Neural cell (in vitro differentiated cells): ENCODE measurements at regions not wholly inside any gene's neighbourhood (a gene's known extent, or its start where the extent isn't known, plus 50 kb on each side); places are given as distances from the start of the nearest gene placed in this dataset.

ENCODE experiments used
- EP300 ChIP-seq: fragments of 450-650 bp; conservative IDR thresholded peaks from 2 replicates; pipeline ENCODE4 v1.6.1; 2014; ENCODE audit warnings: antibody characterized with exemption, mild to moderate bottlenecking, moderate library complexity; ENCODE audit not compliant: poor library complexity, severe bottlenecking
- EZH2 ChIP-seq: fragments of 200-600, 300-800 bp; shearing (Covaris generic), sonication (generic); IDR thresholded peaks from 2 replicates; pipeline ENCODE4 v1.6.1; 2014; ENCODE audit warnings: antibody characterized with exemption, low read length, borderline replicate concordance, mild to moderate bottlenecking; ENCODE audit not compliant: insufficient read depth, poor library complexity, severe bottlenecking
- MXI1 ChIP-seq: fragments of 450-650 bp; conservative IDR thresholded peaks from 2 replicates; pipeline ENCODE4 v1.6.1; 2014; ENCODE audit warnings: antibody characterized with exemption, mild to moderate bottlenecking; ENCODE audit not compliant: poor library complexity, severe bottlenecking
- POLR2AphosphoS5 ChIP-seq: IDR thresholded peaks from 2 replicates; pipeline ENCODE4 v1.6.1; 2012
- RAD21 ChIP-seq: fragments of 450-650 bp; conservative IDR thresholded peaks from 2 replicates; pipeline ENCODE4 v1.6.1; 2014; ENCODE audit warnings: antibody characterized with exemption, mild to moderate bottlenecking, moderate library complexity
- SMC3 ChIP-seq: fragments of 450-650 bp; conservative IDR thresholded peaks from 2 replicates; pipeline ENCODE4 v1.6.1; 2014; ENCODE audit warnings: antibody characterized with exemption, mild to moderate bottlenecking, moderate library complexity; ENCODE audit not compliant: poor library complexity
- TAF1 ChIP-seq: IDR thresholded peaks from 2 replicates; pipeline ENCODE4 v1.6.1; 2012; ENCODE audit warnings: low read depth
- TF ChIP-seq, protein P1 (sequence below): fragments of 450-650 bp; IDR thresholded peaks from 2 replicates; pipeline ENCODE4 v1.5.1; 2014; ENCODE audit warnings: antibody characterized with exemption, mild to moderate bottlenecking, moderate library complexity; ENCODE audit not compliant: poor library complexity, severe bottlenecking
- TF ChIP-seq, protein P2 (sequence below): IDR thresholded peaks from 2 replicates; pipeline ENCODE4 v1.6.1; 2012; ENCODE audit warnings: borderline replicate concordance

- no peak for TF ChIP-seq POLR2AphosphoS5
- TF ChIP-seq, protein P1, sequence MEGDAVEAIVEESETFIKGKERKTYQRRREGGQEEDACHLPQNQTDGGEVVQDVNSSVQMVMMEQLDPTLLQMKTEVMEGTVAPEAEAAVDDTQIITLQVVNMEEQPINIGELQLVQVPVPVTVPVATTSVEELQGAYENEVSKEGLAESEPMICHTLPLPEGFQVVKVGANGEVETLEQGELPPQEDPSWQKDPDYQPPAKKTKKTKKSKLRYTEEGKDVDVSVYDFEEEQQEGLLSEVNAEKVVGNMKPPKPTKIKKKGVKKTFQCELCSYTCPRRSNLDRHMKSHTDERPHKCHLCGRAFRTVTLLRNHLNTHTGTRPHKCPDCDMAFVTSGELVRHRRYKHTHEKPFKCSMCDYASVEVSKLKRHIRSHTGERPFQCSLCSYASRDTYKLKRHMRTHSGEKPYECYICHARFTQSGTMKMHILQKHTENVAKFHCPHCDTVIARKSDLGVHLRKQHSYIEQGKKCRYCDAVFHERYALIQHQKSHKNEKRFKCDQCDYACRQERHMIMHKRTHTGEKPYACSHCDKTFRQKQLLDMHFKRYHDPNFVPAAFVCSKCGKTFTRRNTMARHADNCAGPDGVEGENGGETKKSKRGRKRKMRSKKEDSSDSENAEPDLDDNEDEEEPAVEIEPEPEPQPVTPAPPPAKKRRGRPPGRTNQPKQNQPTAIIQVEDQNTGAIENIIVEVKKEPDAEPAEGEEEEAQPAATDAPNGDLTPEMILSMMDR, result no peak
- TF ChIP-seq, protein P2, sequence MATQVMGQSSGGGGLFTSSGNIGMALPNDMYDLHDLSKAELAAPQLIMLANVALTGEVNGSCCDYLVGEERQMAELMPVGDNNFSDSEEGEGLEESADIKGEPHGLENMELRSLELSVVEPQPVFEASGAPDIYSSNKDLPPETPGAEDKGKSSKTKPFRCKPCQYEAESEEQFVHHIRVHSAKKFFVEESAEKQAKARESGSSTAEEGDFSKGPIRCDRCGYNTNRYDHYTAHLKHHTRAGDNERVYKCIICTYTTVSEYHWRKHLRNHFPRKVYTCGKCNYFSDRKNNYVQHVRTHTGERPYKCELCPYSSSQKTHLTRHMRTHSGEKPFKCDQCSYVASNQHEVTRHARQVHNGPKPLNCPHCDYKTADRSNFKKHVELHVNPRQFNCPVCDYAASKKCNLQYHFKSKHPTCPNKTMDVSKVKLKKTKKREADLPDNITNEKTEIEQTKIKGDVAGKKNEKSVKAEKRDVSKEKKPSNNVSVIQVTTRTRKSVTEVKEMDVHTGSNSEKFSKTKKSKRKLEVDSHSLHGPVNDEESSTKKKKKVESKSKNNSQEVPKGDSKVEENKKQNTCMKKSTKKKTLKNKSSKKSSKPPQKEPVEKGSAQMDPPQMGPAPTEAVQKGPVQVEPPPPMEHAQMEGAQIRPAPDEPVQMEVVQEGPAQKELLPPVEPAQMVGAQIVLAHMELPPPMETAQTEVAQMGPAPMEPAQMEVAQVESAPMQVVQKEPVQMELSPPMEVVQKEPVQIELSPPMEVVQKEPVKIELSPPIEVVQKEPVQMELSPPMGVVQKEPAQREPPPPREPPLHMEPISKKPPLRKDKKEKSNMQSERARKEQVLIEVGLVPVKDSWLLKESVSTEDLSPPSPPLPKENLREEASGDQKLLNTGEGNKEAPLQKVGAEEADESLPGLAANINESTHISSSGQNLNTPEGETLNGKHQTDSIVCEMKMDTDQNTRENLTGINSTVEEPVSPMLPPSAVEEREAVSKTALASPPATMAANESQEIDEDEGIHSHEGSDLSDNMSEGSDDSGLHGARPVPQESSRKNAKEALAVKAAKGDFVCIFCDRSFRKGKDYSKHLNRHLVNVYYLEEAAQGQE, result no peak
- TF ChIP-seq RAD21, result no peak
- TF ChIP-seq EZH2, result no peak
- TF ChIP-seq EP300, result no peak
- no peak for TF ChIP-seq MXI1
- TF ChIP-seq SMC3, result no peak
- TF ChIP-seq TAF1, result no peak
Measured at GRCh38 chr20:55086421-55086820, 611.0 kb downstream of the DOK5 start.
